GM23248 (cell line): ENCODE measurements at regions not wholly inside any gene's neighbourhood (a gene's known extent, or its start where the extent isn't known, plus 50 kb on each side); places are given as distances from the start of the nearest gene placed in this dataset.

Experiments
- EZH2 ChIP-seq: fragments of 200-600 bp; sonication (generic); IDR thresholded peaks from 2 replicates; pipeline ENCODE4 v1.6.1; 2018; ENCODE audit warnings: antibody characterized with exemption, mild to moderate bottlenecking; ENCODE audit not compliant: insufficient read depth, poor library complexity, severe bottlenecking
- EZH2phosphoT487 ChIP-seq: fragments of 200-600 bp; sonication (generic); IDR thresholded peaks from 2 replicates; pipeline ENCODE4 v1.6.1; 2018; ENCODE audit warnings: antibody characterized with exemption, moderate library complexity, mild to moderate bottlenecking, low read depth; ENCODE audit not compliant: insufficient read depth

- TF ChIP-seq EZH2 (no peak), EZH2phosphoT487 (no peak)
Observed at GRCh38 chr16:63655846-63656245, 1466.0 kb downstream of the CDH11 start.
